IMR-90 (cell line): ENCODE measurements at regions not wholly inside any gene's neighbourhood (a gene's known extent, or its start where the extent isn't known, plus 50 kb on each side); places are given as distances from the start of the nearest gene placed in this dataset.

Experiments used
- ATAC-seq: fragments of 200-7000 bp; cut with Tn5 transposase; 2 replicates; pipeline ENCODE4 v1.9.1; 2020; ENCODE audit warnings: low read depth, mild to moderate bottlenecking, moderate library complexity
- BruUV-seq: library from RNA; stranded (reverse); fragments of 400-500 nt; replicated peaks from 2 replicates; lab custom pipeline; 2021; lab: Mats Ljungman, UMichigan
- CTCF ChIA-PET: fragments of 300-600 bp; formaldehyde crosslinking; extraction: SDS; loops from one replicate; lab custom pipeline; 2021; ENCODE audit warnings: antibody characterized with exemption; lab: Yijun Ruan, JAX
- POLR2A ChIA-PET: fragments of 300-600 bp; sonication (Branson Sonifier 250); formaldehyde crosslinking; loops from one replicate; lab custom pipeline; 2022; ENCODE audit warnings: antibody characterized with exemption; ENCODE audit not compliant: unreplicated experiment; lab: Charles Lee
- DNase-seq: peaks from one replicate; pipeline ENCODE4 v3.0.0; 2013
- H2AFZ ChIP-seq: replicated peaks from 2 replicates; pipeline ENCODE3; 2013; ENCODE audit warnings: low read length, mild to moderate bottlenecking; ENCODE audit not compliant: poor library complexity
- H2AK5ac ChIP-seq: 2 replicates; pipeline ENCODE4 v1.6.1; 2013; ENCODE audit warnings: low read depth, low read length, inconsistent platforms
- H2AK9ac ChIP-seq: replicated peaks from 2 replicates; pipeline ENCODE3; 2013; ENCODE audit warnings: mild to moderate bottlenecking, low read depth, low read length, moderate library complexity; ENCODE audit not compliant: poor library complexity
- H2BK120ac ChIP-seq: 2 replicates; pipeline ENCODE4 v1.6.1; 2013; ENCODE audit warnings: low read depth, low read length, inconsistent platforms
- H2BK15ac ChIP-seq: 3 replicates; pipeline ENCODE4 v1.6.1; 2013; ENCODE audit warnings: low read depth, low read length, inconsistent platforms
- H2BK20ac ChIP-seq: 2 replicates; pipeline ENCODE4 v1.6.1; 2013; ENCODE audit warnings: low read depth, mild to moderate bottlenecking, inconsistent platforms, low read length, moderate library complexity
- H2BK5ac ChIP-seq: 2 replicates; pipeline ENCODE4 v1.6.1; 2013; ENCODE audit warnings: mild to moderate bottlenecking, low read depth, low read length, inconsistent platforms; ENCODE audit not compliant: poor library complexity, severe bottlenecking
- H3K14ac ChIP-seq: replicated peaks from 2 replicates; pipeline ENCODE4 v1.6.1; 2013; ENCODE audit warnings: low read depth, low read length, inconsistent platforms
- H3K18ac ChIP-seq: 2 replicates; pipeline ENCODE4 v1.6.1; 2013; ENCODE audit warnings: low read depth, low read length, control low read depth
- H3K23ac ChIP-seq: 2 replicates; pipeline ENCODE4 v1.6.1; 2013; ENCODE audit warnings: low read depth, low read length, inconsistent platforms
- H3K27ac ChIP-seq: 2 replicates; pipeline ENCODE4 v1.5.1; 2013; ENCODE audit warnings: mild to moderate bottlenecking, control low read depth, low read length; ENCODE audit not compliant: insufficient read depth
- H3K27me3 ChIP-seq: 2 replicates; pipeline ENCODE4 v1.6.1; 2013; ENCODE audit warnings: low read length; ENCODE audit not compliant: control insufficient read depth, insufficient read depth
- H3K36me3 ChIP-seq: 2 replicates; pipeline ENCODE4 v1.6.1; 2013; ENCODE audit warnings: low read length, mixed read lengths; ENCODE audit not compliant: control insufficient read depth, insufficient read depth
- H3K4ac ChIP-seq: 2 replicates; pipeline ENCODE4 v1.6.1; 2013; ENCODE audit warnings: low read depth, low read length, inconsistent platforms
- H3K4me1 ChIP-seq: 2 replicates; pipeline ENCODE4 v1.6.1; 2013; ENCODE audit warnings: low read length, mixed read lengths; ENCODE audit not compliant: control insufficient read depth, insufficient read depth
- H3K4me2 ChIP-seq: 2 replicates; pipeline ENCODE4 v1.6.1; 2013; ENCODE audit warnings: low read depth, mild to moderate bottlenecking, control low read depth, low read length, moderate library complexity
- H3K4me3 ChIP-seq: 2 replicates; pipeline ENCODE4 v1.5.1; 2013; ENCODE audit warnings: low read depth, mild to moderate bottlenecking, control low read depth, low read length, moderate library complexity; ENCODE audit not compliant: insufficient read depth
- H3K56ac ChIP-seq: 2 replicates; pipeline ENCODE4 v1.6.1; 2013; ENCODE audit warnings: low read length, inconsistent platforms; ENCODE audit not compliant: insufficient read depth; ENCODE audit errors: extremely low read depth
- H3K79me1 ChIP-seq, 2 experiments: 2 replicates each; pipeline ENCODE4 v1.6.1; 2013; ENCODE audit warnings: low read length in 2 of 2, inconsistent platforms in 1 of 2, low read depth in 1 of 2
- H3K9ac ChIP-seq: 2 replicates; pipeline ENCODE4 v1.6.1; 2013; ENCODE audit warnings: low read depth, low read length, control low read depth
- H3K9me1 ChIP-seq: 2 replicates; pipeline ENCODE4 v1.6.1; 2013; ENCODE audit warnings: low read length, inconsistent platforms; ENCODE audit not compliant: insufficient read depth
- H3K9me3 ChIP-seq: 2 replicates; pipeline ENCODE4 v1.6.1; 2013; ENCODE audit warnings: low read length; ENCODE audit not compliant: control insufficient read depth, insufficient read depth
- H4K20me1 ChIP-seq: 2 replicates; pipeline ENCODE4 v1.6.1; 2013; ENCODE audit warnings: low read length, inconsistent platforms; ENCODE audit not compliant: insufficient read depth
- H4K5ac ChIP-seq: 2 replicates; pipeline ENCODE4 v1.6.1; 2013; ENCODE audit warnings: mild to moderate bottlenecking, low read depth, low read length, control low read depth
- H4K8ac ChIP-seq, 2 experiments: 2 replicates each; pipeline ENCODE4 v1.6.1; 2013; ENCODE audit warnings: low read depth in 2 of 2, low read length in 2 of 2, control low read depth in 1 of 2, inconsistent platforms in 1 of 2
- H4K91ac ChIP-seq: 2 replicates; pipeline ENCODE4 v1.6.1; 2013; ENCODE audit warnings: low read depth, low read length, inconsistent platforms; ENCODE audit not compliant: insufficient read depth
- CHD1 ChIP-seq: IDR thresholded peaks from 2 replicates; pipeline ENCODE4 v1.6.1; 2012; ENCODE audit warnings: low read depth, low read length, improper control_type of control experiment
- FOS ChIP-seq: fragments of 150-350 bp; IDR thresholded peaks from 2 replicates; pipeline ENCODE4 v1.6.1; 2016; ENCODE audit warnings: low read depth, low read length
- MAFK ChIP-seq: IDR thresholded peaks from 2 replicates; pipeline ENCODE4 v1.6.1; 2012; ENCODE audit warnings: low read depth, low read length, improper control_type of control experiment
- MAZ ChIP-seq: IDR thresholded peaks from 2 replicates; pipeline ENCODE4 v1.6.1; 2012; ENCODE audit warnings: low read depth, mild to moderate bottlenecking, low read length, improper control_type of control experiment, moderate library complexity, borderline replicate concordance
- MXI1 ChIP-seq: IDR thresholded peaks from 2 replicates; pipeline ENCODE4 v1.6.1; 2012; ENCODE audit warnings: low read depth, mild to moderate bottlenecking, low read length, moderate library complexity, borderline replicate concordance
- NFE2L2 ChIP-seq: fragments of 150-350 bp; IDR thresholded peaks from 2 replicates; pipeline ENCODE4 v1.6.1; 2016; ENCODE audit warnings: low read depth, mild to moderate bottlenecking, low read length
- POLR2A ChIP-seq: IDR thresholded peaks from 2 replicates; pipeline ENCODE4 v1.6.1; 2012; ENCODE audit warnings: mild to moderate bottlenecking, low read depth, low read length
- RAD21 ChIP-seq: IDR thresholded peaks from 2 replicates; pipeline ENCODE4 v1.6.1; 2012; ENCODE audit warnings: low read length, improper control_type of control experiment
- RCOR1 ChIP-seq: IDR thresholded peaks from 2 replicates; pipeline ENCODE4 v1.6.1; 2012; ENCODE audit warnings: mild to moderate bottlenecking, low read length, improper control_type of control experiment; ENCODE audit not compliant: insufficient replicate concordance
- RFX5 ChIP-seq: IDR thresholded peaks from 2 replicates; pipeline ENCODE4 v1.8.0; 2012; ENCODE audit warnings: low read depth, mild to moderate bottlenecking, low read length, moderate library complexity
- USF2 ChIP-seq: fragments of 150-350 bp; IDR thresholded peaks from 2 replicates; pipeline ENCODE4 v1.6.1; 2017; ENCODE audit warnings: mild to moderate bottlenecking, antibody characterized with exemption, low read length, low read depth
- WGBS, 2 experiments: methylation state at CpG; one replicate each; pipeline versions ENCODE4 v1.1.5 to v1.1.7; 2013; ENCODE audit warnings: missing lambda C conversion rate in 2 of 2; ENCODE audit not compliant: insufficient read length in 1 of 2; ENCODE audit errors: extremely low coverage in 2 of 2; 5-methylcytosine and 5-hydroxymethylcytosine counted together
- dilution Hi-C: fragments of 300-500 bp; cut with HindIII; formaldehyde crosslinking; loops from one replicate; pipeline ENCODE4 v1.14.3; 2018; ENCODE audit warnings: low sequenced_read_pairs; ENCODE audit not compliant: unreplicated experiment
- in situ Hi-C: fragments of 300-500 bp; cut with MboI; formaldehyde crosslinking; loops from 3 replicates; pipeline ENCODE4 v1.14.3; 2019; ENCODE audit warnings: low sequenced_read_pairs, inconsistent platforms, mixed read lengths
- intact Hi-C: fragments of 100-400 bp; cut with micrococcal nuclease; formaldehyde crosslinking; loops from 2 replicates; pipeline ENCODE4 v1.10.0; 2022
- TF ChIP-seq, protein P1 (sequence below): conservative IDR thresholded peaks from 2 replicates; pipeline ENCODE4 v1.5.1; 2012; ENCODE audit warnings: mild to moderate bottlenecking, low read depth, low read length, improper control_type of control experiment
- TF ChIP-seq, protein P2 (sequence below): fragments of 150-350 bp; IDR thresholded peaks from 2 replicates; pipeline ENCODE4 v1.6.1; 2016; ENCODE audit warnings: low read depth, mild to moderate bottlenecking, low read length, moderate library complexity, borderline replicate concordance

- H4K20me1 ChIP-seq = no peaks in the 10 kb centered on the region
- no peaks in the 10 kb centered on the region for H3K79me1 ChIP-seq
- no peak overlapping the region for H3K14ac ChIP-seq
- no peak overlapping the region for H3K4ac ChIP-seq
- no peak overlapping the region for H3K23ac ChIP-seq
- no peaks in the 10 kb centered on the region for H3K9me1 ChIP-seq
- H3K9me3 ChIP-seq = peaks cover 2% of the 10 kb centered on the region; the same call in 1 of the 2 replicates
- H3K9ac ChIP-seq = no peak overlapping the region
- H3K4me3 ChIP-seq = no peak overlapping the region
- no peak overlapping the region for H4K91ac ChIP-seq
- H4K8ac ChIP-seq = no peak overlapping the region
- DNase-seq (peak; percentile 1), ATAC-seq (no peak)
- no peak overlapping the region for H2AFZ ChIP-seq
- H2BK20ac ChIP-seq = no peak overlapping the region
- no peaks in the 10 kb centered on the region for H3K4me1 ChIP-seq
- in situ Hi-C loops (no loop called here), dilution Hi-C loops (no loop called here), intact Hi-C loops (no loop called here)
- H4K5ac ChIP-seq = no peak overlapping the region
- H3K27me3 ChIP-seq = no peaks in the 10 kb centered on the region
- H3K27ac ChIP-seq = no peak overlapping the region
- no peak overlapping the region for H3K18ac ChIP-seq
- H2AK9ac ChIP-seq = no peak overlapping the region
- H3K36me3 ChIP-seq = no peaks in the 10 kb centered on the region
- no peak overlapping the region for H3K56ac ChIP-seq
- ChIA-PET CTCF (no interaction called here), POLR2A (no interaction called here)
- no peak overlapping the region for H2BK15ac ChIP-seq
- no TSS peak for BruUV-seq
- no peak overlapping the region for H2BK5ac ChIP-seq
- H2AK5ac ChIP-seq = no peak overlapping the region
- no peak overlapping the region for H2BK120ac ChIP-seq
- TF ChIP-seq, protein P1, sequence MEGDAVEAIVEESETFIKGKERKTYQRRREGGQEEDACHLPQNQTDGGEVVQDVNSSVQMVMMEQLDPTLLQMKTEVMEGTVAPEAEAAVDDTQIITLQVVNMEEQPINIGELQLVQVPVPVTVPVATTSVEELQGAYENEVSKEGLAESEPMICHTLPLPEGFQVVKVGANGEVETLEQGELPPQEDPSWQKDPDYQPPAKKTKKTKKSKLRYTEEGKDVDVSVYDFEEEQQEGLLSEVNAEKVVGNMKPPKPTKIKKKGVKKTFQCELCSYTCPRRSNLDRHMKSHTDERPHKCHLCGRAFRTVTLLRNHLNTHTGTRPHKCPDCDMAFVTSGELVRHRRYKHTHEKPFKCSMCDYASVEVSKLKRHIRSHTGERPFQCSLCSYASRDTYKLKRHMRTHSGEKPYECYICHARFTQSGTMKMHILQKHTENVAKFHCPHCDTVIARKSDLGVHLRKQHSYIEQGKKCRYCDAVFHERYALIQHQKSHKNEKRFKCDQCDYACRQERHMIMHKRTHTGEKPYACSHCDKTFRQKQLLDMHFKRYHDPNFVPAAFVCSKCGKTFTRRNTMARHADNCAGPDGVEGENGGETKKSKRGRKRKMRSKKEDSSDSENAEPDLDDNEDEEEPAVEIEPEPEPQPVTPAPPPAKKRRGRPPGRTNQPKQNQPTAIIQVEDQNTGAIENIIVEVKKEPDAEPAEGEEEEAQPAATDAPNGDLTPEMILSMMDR = no peak
- TF ChIP-seq, protein P2, sequence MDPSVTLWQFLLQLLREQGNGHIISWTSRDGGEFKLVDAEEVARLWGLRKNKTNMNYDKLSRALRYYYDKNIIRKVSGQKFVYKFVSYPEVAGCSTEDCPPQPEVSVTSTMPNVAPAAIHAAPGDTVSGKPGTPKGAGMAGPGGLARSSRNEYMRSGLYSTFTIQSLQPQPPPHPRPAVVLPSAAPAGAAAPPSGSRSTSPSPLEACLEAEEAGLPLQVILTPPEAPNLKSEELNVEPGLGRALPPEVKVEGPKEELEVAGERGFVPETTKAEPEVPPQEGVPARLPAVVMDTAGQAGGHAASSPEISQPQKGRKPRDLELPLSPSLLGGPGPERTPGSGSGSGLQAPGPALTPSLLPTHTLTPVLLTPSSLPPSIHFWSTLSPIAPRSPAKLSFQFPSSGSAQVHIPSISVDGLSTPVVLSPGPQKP = no peak
- no peak for TF ChIP-seq MAFK
- TF ChIP-seq RCOR1 = no peak
- TF ChIP-seq MXI1 = no peak
- no peak for TF ChIP-seq MAZ
- TF ChIP-seq RFX5 = no peak
- TF ChIP-seq FOS = no peak
- TF ChIP-seq NFE2L2 = no peak
- no peak for TF ChIP-seq RAD21
- no peak for TF ChIP-seq CHD1
- TF ChIP-seq USF2 = no peak
- no peak for TF ChIP-seq POLR2A
- WGBS, 2 experiments = no CpG with 5 or more reads among the region's 4 CpGs
- no peak overlapping the region for H3K4me2 ChIP-seq
Observed at GRCh38 chr20:43322851-43323250, 133.1 kb upstream of the PTPRT start.
